ENCODE measurements at regions not wholly inside any gene's neighbourhood (a gene's known extent, or its start where the extent isn't known, plus 50 kb on each side); places are given as distances from the start of the nearest gene placed in this dataset.

DNA sequence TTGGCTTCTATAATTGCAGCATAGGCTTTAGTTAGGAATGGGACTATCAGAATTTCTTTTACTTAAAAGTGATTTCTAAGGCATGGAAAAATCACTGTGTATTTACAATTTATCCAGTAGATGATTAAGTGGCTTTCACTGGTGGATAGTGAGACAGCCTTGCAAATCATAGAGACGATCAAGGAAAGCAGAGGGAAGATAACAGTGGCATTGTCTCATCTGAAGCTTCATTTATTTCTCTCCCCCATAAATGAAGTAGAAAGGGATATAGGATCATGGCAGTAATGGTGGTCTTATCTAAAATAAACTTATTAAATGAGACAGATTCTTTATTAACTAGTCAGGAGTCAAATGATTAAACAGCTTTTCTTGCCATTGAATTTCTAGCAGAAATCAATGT lies 224.2 kb upstream of the ANO5 start:
- H3K4me3 ChIP-seq (ENCODE audit: low read depth, low read length, poor library complexity, severe bottlenecking), result no peak overlapping the region
- no peak for TF ChIP-seq EZH2phosphoT487 (IDR thresholded peaks at IDR 0.05; ENCODE audit: borderline replicate concordance, low read depth, low read length)
- no peaks in the 10 kb centered on the region for H3K79me2 ChIP-seq (ENCODE audit: insufficient read depth, low read depth, low read length)
- H3K9me3 ChIP-seq (ENCODE audit: low read length), result no peaks in the 10 kb centered on the region
- BruUV-seq (replicated peaks), result no TSS peak
- intact Hi-C loops (cut with micrococcal nuclease; ENCODE audit: unreplicated experiment), result no loop called here
- no peak overlapping the region for H2AFZ ChIP-seq (ENCODE audit: low read length)
- no peaks in the 10 kb centered on the region for H4K20me1 ChIP-seq (ENCODE audit: insufficient read depth, low read length)
- H3K4me2 ChIP-seq (ENCODE audit: low read length), result no peak overlapping the region
- CTCF ChIA-PET (ENCODE audit: unreplicated experiment), result no interaction called here
- no peaks in the 10 kb centered on the region for H3K9me2 ChIP-seq (ENCODE audit: insufficient read depth, low read length)
- no peaks in the 10 kb centered on the region for H3K36me3 ChIP-seq (ENCODE audit: insufficient read depth, low read length)
- POLR2A ChIA-PET, result interaction anchor here (0.7 kb wide), 1 partner anchor 15 kb away, joined by 3 read pairs; no protein-coding TSS in a partner anchor
- DNase-seq (ENCODE audit: low spot score), result no peak
- no peak overlapping the region for H3K27ac ChIP-seq (ENCODE audit: low read depth, low read length, poor library complexity, severe bottlenecking)
- no peaks in the 10 kb centered on the region for H3K4me1 ChIP-seq (ENCODE audit: insufficient read depth, low read length, poor library complexity, severe bottlenecking)

DNA sequence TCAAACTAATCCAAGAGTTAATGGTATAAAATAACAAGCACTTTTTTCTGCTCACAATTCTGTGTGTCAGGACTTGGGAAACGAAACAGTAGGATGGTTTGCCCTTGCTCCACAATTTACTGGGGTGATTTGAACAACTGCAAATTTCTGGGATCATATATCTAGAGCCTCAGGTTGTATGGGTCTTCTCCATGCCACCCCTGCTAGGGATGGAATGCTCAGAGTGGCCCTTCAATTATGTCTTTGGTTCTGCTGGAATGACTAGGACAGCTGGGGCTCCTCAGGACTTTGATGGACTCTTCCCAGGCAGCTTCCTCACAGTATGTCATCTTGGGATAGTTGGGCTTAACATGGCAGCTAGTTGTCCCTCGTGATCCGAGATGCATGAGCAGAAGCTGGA lies 223.0 kb upstream of the ANO5 start:
- Histone ChIP-seq H3K27ac (ENCODE audit: low read depth, low read length, poor library complexity, severe bottlenecking) (no peak overlapping the region), H3K79me2 (ENCODE audit: insufficient read depth, low read depth, low read length) (no peaks in the 10 kb centered on the region), H3K4me3 (ENCODE audit: low read depth, low read length, poor library complexity, severe bottlenecking) (no peak overlapping the region), H3K36me3 (ENCODE audit: insufficient read depth, low read length) (no peaks in the 10 kb centered on the region), H2AFZ (ENCODE audit: low read length) (no peak overlapping the region), H3K9me3 (ENCODE audit: low read length) (no peaks in the 10 kb centered on the region), H3K4me2 (ENCODE audit: low read length) (no peak overlapping the region), H3K9me2 (ENCODE audit: insufficient read depth, low read length) (no peaks in the 10 kb centered on the region), H3K4me1 (ENCODE audit: insufficient read depth, low read length, poor library complexity, severe bottlenecking) (no peaks in the 10 kb centered on the region), H4K20me1 (ENCODE audit: insufficient read depth, low read length) (no peaks in the 10 kb centered on the region)
- DNase-seq (ENCODE audit: low spot score), result no peak
- POLR2A ChIA-PET, result interaction anchor here (0.6 to 1.3 kb wide), 3 partner anchors 22 to 243 kb away, joined by 3 to 5 read pairs (median 3); no protein-coding TSS in a partner anchor
- TF ChIP-seq, protein P1, sequence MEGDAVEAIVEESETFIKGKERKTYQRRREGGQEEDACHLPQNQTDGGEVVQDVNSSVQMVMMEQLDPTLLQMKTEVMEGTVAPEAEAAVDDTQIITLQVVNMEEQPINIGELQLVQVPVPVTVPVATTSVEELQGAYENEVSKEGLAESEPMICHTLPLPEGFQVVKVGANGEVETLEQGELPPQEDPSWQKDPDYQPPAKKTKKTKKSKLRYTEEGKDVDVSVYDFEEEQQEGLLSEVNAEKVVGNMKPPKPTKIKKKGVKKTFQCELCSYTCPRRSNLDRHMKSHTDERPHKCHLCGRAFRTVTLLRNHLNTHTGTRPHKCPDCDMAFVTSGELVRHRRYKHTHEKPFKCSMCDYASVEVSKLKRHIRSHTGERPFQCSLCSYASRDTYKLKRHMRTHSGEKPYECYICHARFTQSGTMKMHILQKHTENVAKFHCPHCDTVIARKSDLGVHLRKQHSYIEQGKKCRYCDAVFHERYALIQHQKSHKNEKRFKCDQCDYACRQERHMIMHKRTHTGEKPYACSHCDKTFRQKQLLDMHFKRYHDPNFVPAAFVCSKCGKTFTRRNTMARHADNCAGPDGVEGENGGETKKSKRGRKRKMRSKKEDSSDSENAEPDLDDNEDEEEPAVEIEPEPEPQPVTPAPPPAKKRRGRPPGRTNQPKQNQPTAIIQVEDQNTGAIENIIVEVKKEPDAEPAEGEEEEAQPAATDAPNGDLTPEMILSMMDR (conservative IDR thresholded peaks at IDR 0.05; ENCODE audit: low read length), result no peak
- no peak for TF ChIP-seq EZH2phosphoT487 (IDR thresholded peaks at IDR 0.05; ENCODE audit: borderline replicate concordance, low read depth, low read length)
- intact Hi-C loops (cut with micrococcal nuclease; ENCODE audit: unreplicated experiment), result no loop called here
- no TSS peak for BruUV-seq (replicated peaks)
- CTCF ChIA-PET (ENCODE audit: unreplicated experiment), result no interaction called here

DNA sequence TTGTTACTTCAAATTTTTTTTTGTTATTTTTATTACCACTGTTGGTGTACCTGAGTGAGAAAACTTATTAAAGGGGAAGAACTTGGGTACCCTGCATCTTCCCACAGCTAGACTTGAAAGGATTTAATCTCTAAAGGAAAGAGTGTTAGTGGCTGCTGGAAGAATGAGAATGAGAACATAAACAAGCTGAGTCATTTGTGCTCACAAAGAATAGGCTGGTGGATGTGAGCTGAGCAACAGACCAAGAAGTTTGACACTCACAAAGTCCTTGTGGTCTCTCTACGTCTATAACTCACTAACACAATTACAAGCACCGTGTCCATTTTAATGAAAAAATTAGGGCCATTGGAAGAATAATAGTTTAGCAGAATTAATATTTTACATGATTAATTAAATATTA lies 217.6 kb upstream of the ANO5 start:
- Histone ChIP-seq H2AFZ (ENCODE audit: low read length) (no peak overlapping the region), H3K4me1 (ENCODE audit: insufficient read depth, low read length, poor library complexity, severe bottlenecking) (no peaks in the 10 kb centered on the region), H3K9me3 (ENCODE audit: low read length) (no peaks in the 10 kb centered on the region), H3K4me3 (ENCODE audit: low read depth, low read length, poor library complexity, severe bottlenecking) (no peak overlapping the region), H3K4me2 (ENCODE audit: low read length) (no peak overlapping the region), H4K20me1 (ENCODE audit: insufficient read depth, low read length) (no peaks in the 10 kb centered on the region), H3K79me2 (ENCODE audit: insufficient read depth, low read depth, low read length) (no peaks in the 10 kb centered on the region), H3K27ac (ENCODE audit: low read depth, low read length, poor library complexity, severe bottlenecking) (no peak overlapping the region), H3K9me2 (ENCODE audit: insufficient read depth, low read length) (no peaks in the 10 kb centered on the region), H3K36me3 (ENCODE audit: insufficient read depth, low read length) (no peaks in the 10 kb centered on the region)
- ChIA-PET CTCF (ENCODE audit: unreplicated experiment) (no interaction called here), POLR2A (no interaction called here)
- BruUV-seq (replicated peaks), result no TSS peak
- DNase-seq (ENCODE audit: low spot score), result no peak
- TF ChIP-seq EZH2phosphoT487 (IDR thresholded peaks at IDR 0.05; ENCODE audit: borderline replicate concordance, low read depth, low read length), result no peak
- TF ChIP-seq, protein P1 (conservative IDR thresholded peaks at IDR 0.05; ENCODE audit: low read length), result no peak
- intact Hi-C loops (cut with micrococcal nuclease; ENCODE audit: unreplicated experiment), result no loop called here
